ENCODE measurements at regions not wholly inside any gene's neighbourhood (a gene's known extent, or its start where the extent isn't known, plus 50 kb on each side); places are given as distances from the start of the nearest gene placed in this dataset.

DNA sequence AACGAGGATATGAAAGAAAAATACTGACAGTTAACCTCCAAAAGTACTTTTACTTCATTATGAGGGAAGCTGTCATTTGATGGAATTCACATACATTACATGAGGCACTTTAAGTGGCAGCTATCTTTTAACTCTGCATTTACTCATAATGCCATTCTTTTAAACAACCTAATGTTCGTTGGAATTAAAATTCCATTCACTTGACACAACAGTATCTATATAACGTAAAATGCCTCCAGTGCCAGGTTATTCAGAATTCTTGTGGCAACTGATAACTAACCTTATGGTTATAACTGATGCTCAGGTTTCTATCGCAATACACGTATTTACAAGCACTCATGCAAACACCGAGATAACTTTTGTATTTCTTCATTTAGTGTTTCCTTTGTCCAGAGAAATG is 376.9 kb upstream of the GRAMD2B start:
- Histone ChIP-seq H3K9me3 (no peaks in the 10 kb centered on the region), H3K4me3 (no peak overlapping the region), H3K36me3 (ENCODE audit: low read depth) (no peaks in the 10 kb centered on the region), H3K4me1 (ENCODE audit: low read depth) (no peaks in the 10 kb centered on the region)
- intact Hi-C loops (cut with DNase I, micrococcal nuclease), result no loop called here
- no peak for TF ChIP-seq CTCF (IDR thresholded peaks at IDR 0.05)
- ATAC-seq (no peak), DNase-seq (no peak)

DNA sequence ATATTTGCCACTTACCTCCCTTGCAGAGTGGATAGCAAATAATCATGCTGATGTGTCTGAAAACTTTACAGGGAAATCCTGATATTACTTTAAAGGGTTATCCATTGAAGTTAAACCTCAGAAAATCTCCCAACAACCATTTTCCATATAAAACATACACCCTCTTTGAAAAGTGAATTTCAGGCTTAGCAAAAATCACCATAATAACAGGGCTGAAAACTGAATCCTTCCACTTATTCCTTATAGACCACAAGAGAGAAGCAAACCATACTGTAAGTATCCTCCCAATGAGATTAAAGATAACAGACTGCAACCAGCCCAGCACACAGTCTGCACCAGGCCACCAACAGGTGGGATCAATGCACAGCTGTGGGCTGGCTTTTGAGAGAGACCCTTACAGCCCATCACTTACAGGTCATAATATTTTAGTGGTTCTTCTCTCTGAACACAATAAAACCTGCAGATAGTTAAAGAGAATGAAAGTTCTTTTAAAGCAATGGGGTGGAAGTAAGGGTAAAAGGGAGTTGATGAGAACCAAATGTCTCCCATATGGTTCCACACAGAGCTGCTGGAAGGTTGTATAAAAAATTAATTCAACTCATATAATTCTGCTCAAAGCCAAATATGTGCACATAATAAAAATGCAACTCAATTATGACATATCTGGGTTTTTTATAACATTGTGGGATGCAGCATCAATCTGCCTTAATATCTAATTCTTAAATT is 376.2 kb upstream of the GRAMD2B start:
- DNase-seq (no peak), ATAC-seq (no peak)
- Histone ChIP-seq H3K9me3 (no peaks in the 10 kb centered on the region), H3K36me3 (ENCODE audit: low read depth) (no peaks in the 10 kb centered on the region), H3K4me3 (no peak overlapping the region), H3K4me1 (ENCODE audit: low read depth) (no peaks in the 10 kb centered on the region)
- no peak for TF ChIP-seq CTCF (IDR thresholded peaks at IDR 0.05)
- intact Hi-C loops (cut with DNase I, micrococcal nuclease), result no loop called here

GRCh38 chr5:126052120-126052519 is 371.1 kb upstream of the GRAMD2B start:
- Histone ChIP-seq H3K4me3 (no peak overlapping the region), H3K4me1 (ENCODE audit: low read depth) (no peaks in the 10 kb centered on the region), H3K9me3 (no peaks in the 10 kb centered on the region), H3K36me3 (ENCODE audit: low read depth) (no peaks in the 10 kb centered on the region)
- no peak for DNase-seq
- intact Hi-C loops (cut with DNase I, micrococcal nuclease), result no loop called here
- ATAC-seq, result no peak
- TF ChIP-seq CTCF (IDR thresholded peaks at IDR 0.05), result no peak

DNA sequence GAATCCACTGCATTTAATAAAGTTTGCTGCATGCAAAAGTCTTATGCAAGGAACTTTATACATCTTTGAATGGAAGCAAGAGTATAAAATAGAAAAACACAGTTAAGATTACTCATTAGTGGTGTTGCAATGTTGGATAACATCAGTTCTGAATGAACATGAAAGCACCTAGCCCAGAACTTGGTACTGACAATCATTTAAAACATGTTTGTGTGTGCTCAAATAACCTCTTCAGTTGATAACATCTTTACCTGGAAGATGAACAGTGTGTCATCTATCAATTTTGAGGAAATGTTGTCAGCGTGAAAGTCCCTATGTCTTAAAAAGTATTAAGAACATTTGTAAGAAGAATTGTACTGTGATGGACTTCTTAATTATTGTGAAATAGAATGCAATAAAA is 370.4 kb upstream of the GRAMD2B start:
- TF ChIP-seq CTCF (IDR thresholded peaks at IDR 0.05), result no peak
- Histone ChIP-seq H3K36me3 (ENCODE audit: low read depth) (no peaks in the 10 kb centered on the region), H3K4me1 (ENCODE audit: low read depth) (no peaks in the 10 kb centered on the region), H3K4me3 (no peak overlapping the region), H3K9me3 (no peaks in the 10 kb centered on the region)
- ATAC-seq (no peak), DNase-seq (no peak)
- intact Hi-C loops (cut with DNase I, micrococcal nuclease), result no loop called here

DNA sequence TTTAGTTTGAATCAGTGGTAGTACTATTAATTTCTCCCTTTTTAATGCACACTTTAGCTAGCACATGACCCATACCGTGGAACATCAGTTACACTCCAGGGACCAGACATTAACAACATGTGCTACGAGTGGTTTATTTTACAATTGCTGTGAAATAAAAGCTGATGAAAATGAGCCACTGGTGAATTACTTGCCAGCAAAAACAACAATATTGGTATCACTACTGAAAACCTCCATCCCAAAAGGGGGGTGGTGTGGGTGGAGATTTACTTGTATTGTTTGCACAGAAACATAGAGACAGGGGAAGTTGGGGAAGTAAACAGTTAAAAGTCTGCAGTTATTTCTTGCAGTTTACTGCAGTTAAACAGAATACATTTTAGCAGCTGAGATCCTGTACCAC is 369.6 kb upstream of the GRAMD2B start:
- DNase-seq, result no peak
- H3K36me3 ChIP-seq (ENCODE audit: low read depth), result no peaks in the 10 kb centered on the region
- no peak overlapping the region for H3K4me3 ChIP-seq
- H3K4me1 ChIP-seq (ENCODE audit: low read depth), result no peaks in the 10 kb centered on the region
- H3K9me3 ChIP-seq, result no peaks in the 10 kb centered on the region
- TF ChIP-seq CTCF (IDR thresholded peaks at IDR 0.05), result no peak
- intact Hi-C loops (cut with DNase I, micrococcal nuclease), result no loop called here
- no peak for ATAC-seq

Measured in mucosa of descending colon (tissue), 3 donors.